HEK293 (cell line): ENCODE measurements at regions not wholly inside any gene's neighbourhood (a gene's known extent, or its start where the extent isn't known, plus 50 kb on each side); places are given as distances from the start of the nearest gene placed in this dataset.

Experiments used
- CTCF ChIA-PET: fragments of 350-600 bp; formaldehyde crosslinking; extraction: SDS; loops from one replicate; lab custom pipeline; 2021; ENCODE audit warnings: antibody characterized with exemption; lab: Yijun Ruan, JAX
- POLR2A ChIA-PET: fragments of 300-600 bp; formaldehyde crosslinking; extraction: SDS; loops from one replicate; lab custom pipeline; 2020; ENCODE audit warnings: antibody characterized with exemption, inconsistent platforms; lab: Yijun Ruan, JAX
- H3K27ac ChIP-seq: fragments of 200-500 bp; sonication (Bioruptor generic); 2 replicates; pipeline ENCODE4 v1.5.1; 2014; ENCODE audit warnings: low read depth, low read length, control low read depth, inconsistent platforms; ENCODE audit errors: extremely low read depth
- H3K36me3 ChIP-seq, 2 experiments: fragments of 200-500 bp in 1 of 2; sonication (Bioruptor generic) in 1 of 2; 1 replicate in 1 of 2; 2 replicates in 1 of 2; pipeline ENCODE4 v1.5.1; 2014 to 2017; ENCODE audit warnings: inconsistent platforms in 2 of 2, low read length in 2 of 2; ENCODE audit not compliant: control insufficient read depth in 2 of 2, insufficient read depth in 1 of 2
- H3K4me1 ChIP-seq: fragments of 200-500 bp; sonication (Bioruptor generic); 2 replicates; pipeline ENCODE4 v1.5.1; 2014; ENCODE audit warnings: mild to moderate bottlenecking, low read length, inconsistent platforms; ENCODE audit not compliant: control insufficient read depth, insufficient read depth
- H3K4me3 ChIP-seq: 2 replicates; pipeline ENCODE4 v1.5.1; 2011; ENCODE audit warnings: low read depth, mild to moderate bottlenecking, control low read depth, low read length, moderate library complexity
- H3K9me3 ChIP-seq: fragments of 200-500 bp; sonication (Bioruptor generic); 2 replicates; pipeline ENCODE4 v1.5.1; 2014; ENCODE audit warnings: low read depth, low read length, inconsistent platforms; ENCODE audit not compliant: control insufficient read depth, insufficient read depth
- GFI1B ChIP-seq: fragments of 450-650 bp; formaldehyde crosslinking; IDR thresholded peaks from 2 replicates; pipeline ENCODE4 v1.5.1; 2016; ENCODE audit warnings: missing biosample characterization, missing genetic modification characterization
- HOXA7 ChIP-seq: sonication (generic); formaldehyde crosslinking; IDR thresholded peaks from 2 replicates; pipeline ENCODE4 v1.8.1; 2022; ENCODE audit warnings: missing genetic modification reagents, borderline replicate concordance
- IKZF3 ChIP-seq: fragments of 450-650 bp; IDR thresholded peaks from 2 replicates; pipeline ENCODE4 v1.5.0; 2018; ENCODE audit warnings: missing biosample characterization, mild to moderate bottlenecking, missing genetic modification characterization, moderate library complexity
- MEIS1 ChIP-seq: sonication (generic); formaldehyde crosslinking; IDR thresholded peaks from 2 replicates; pipeline ENCODE4 v1.8.1; 2022; ENCODE audit warnings: missing genetic modification reagents, mild to moderate bottlenecking, borderline replicate concordance
- PRDM1 ChIP-seq: fragments of 450-650 bp; formaldehyde crosslinking; IDR thresholded peaks from 2 replicates; pipeline ENCODE4; 2016; ENCODE audit warnings: missing biosample characterization, missing genetic modification characterization
- SP7 ChIP-seq: fragments of 450-650 bp; formaldehyde crosslinking; IDR thresholded peaks from 2 replicates; pipeline ENCODE4 v1.5.1; 2016; ENCODE audit warnings: missing biosample characterization, missing genetic modification characterization
- YY2 ChIP-seq: fragments of 450-650 bp; formaldehyde crosslinking; IDR thresholded peaks from 2 replicates; pipeline ENCODE4 v1.5.1; 2016; ENCODE audit warnings: missing biosample characterization, missing genetic modification characterization
- ZNF146 ChIP-seq: fragments of 450-650 bp; formaldehyde crosslinking; IDR thresholded peaks from 2 replicates; pipeline ENCODE4 v1.5.1; 2016; ENCODE audit warnings: missing biosample characterization, missing genetic modification characterization
- ZNF24 ChIP-seq: fragments of 450-650 bp; formaldehyde crosslinking; IDR thresholded peaks from 2 replicates; pipeline ENCODE4 v1.5.1; 2016; ENCODE audit warnings: missing biosample characterization, missing genetic modification characterization
- ZNF366 ChIP-seq: fragments of 450-650 bp; formaldehyde crosslinking; conservative IDR thresholded peaks from 2 replicates; pipeline ENCODE4 v1.5.1; 2016; ENCODE audit warnings: missing biosample characterization, missing genetic modification characterization
- ZNF391 ChIP-seq: fragments of 450-650 bp; formaldehyde crosslinking; IDR thresholded peaks from 2 replicates; pipeline ENCODE4 v1.5.1; 2016; ENCODE audit warnings: low read depth, missing biosample characterization, missing genetic modification characterization, borderline replicate concordance
- ZNF510 ChIP-seq: fragments of 450-650 bp; formaldehyde crosslinking; IDR thresholded peaks from 2 replicates; pipeline ENCODE4 v1.5.1; 2018; ENCODE audit warnings: mild to moderate bottlenecking, missing genetic modification characterization, missing biosample characterization; ENCODE audit not compliant: insufficient replicate concordance
- ZNF514 ChIP-seq: fragments of 450-650 bp; formaldehyde crosslinking; IDR thresholded peaks from 2 replicates; pipeline ENCODE4 v1.5.1; 2016; ENCODE audit warnings: missing biosample characterization, missing genetic modification characterization
- ZNF626 ChIP-seq: fragments of 450-650 bp; sonication (Bioruptor Pico); formaldehyde crosslinking; IDR thresholded peaks from 2 replicates; pipeline ENCODE4 v1.5.1; 2018; ENCODE audit warnings: missing biosample characterization, missing genetic modification characterization, inconsistent platforms
- ZNF777 ChIP-seq: fragments of 450-650 bp; formaldehyde crosslinking; IDR thresholded peaks from 2 replicates; pipeline ENCODE4 v1.5.1; 2017; ENCODE audit warnings: missing biosample characterization, missing genetic modification characterization, borderline replicate concordance
- ZNF791 ChIP-seq: fragments of 450-650 bp; formaldehyde crosslinking; IDR thresholded peaks from 2 replicates; pipeline ENCODE4 v1.5.1; 2016; ENCODE audit warnings: missing biosample characterization, missing genetic modification characterization
- ZNF843 ChIP-seq: fragments of 450-650 bp; formaldehyde crosslinking; IDR thresholded peaks from 2 replicates; pipeline ENCODE4 v1.5.1; 2016; ENCODE audit warnings: missing biosample characterization, missing genetic modification characterization
- TF ChIP-seq, protein P1 (sequence below): fragments of 450-650 bp; formaldehyde crosslinking; IDR thresholded peaks from 2 replicates; pipeline ENCODE4 v1.5.1; 2016; ENCODE audit warnings: missing biosample characterization, missing genetic modification characterization
- TF ChIP-seq, protein P2 (sequence below): fragments of 450-650 bp; formaldehyde crosslinking; IDR thresholded peaks from 2 replicates; pipeline ENCODE4 v1.5.1; 2016; ENCODE audit warnings: missing biosample characterization, missing genetic modification characterization
- TF ChIP-seq, protein P3 (sequence below): fragments of 450-650 bp; formaldehyde crosslinking; IDR thresholded peaks from 2 replicates; pipeline ENCODE4 v1.5.1; 2016; ENCODE audit warnings: missing biosample characterization, missing genetic modification characterization

DNA sequence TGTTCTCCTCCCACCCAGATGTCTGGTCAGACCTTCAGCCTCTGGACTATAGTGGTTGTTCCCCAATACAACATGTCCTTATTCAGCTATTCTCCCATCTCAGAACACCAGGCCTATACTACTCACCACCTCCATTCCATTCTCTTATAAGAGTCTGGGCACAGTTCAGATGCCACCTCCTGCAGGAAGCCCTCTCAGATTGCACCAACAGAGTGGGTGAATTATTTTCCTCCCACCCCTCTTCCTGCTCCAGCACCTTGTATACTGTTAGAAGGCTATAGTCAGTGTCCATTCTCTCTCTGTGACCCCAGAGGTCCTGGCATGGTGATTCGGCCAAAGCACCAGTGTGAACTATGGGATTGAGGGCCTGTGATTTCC, 204.6 kb downstream of the GLI2 start (continued):
- TF ChIP-seq ZNF510 (tag by site-specific recombination) (no peak), PRDM1 (tag by site-specific recombination) (no peak), ZNF777 (tag by site-specific recombination) (no peak)

DNA sequence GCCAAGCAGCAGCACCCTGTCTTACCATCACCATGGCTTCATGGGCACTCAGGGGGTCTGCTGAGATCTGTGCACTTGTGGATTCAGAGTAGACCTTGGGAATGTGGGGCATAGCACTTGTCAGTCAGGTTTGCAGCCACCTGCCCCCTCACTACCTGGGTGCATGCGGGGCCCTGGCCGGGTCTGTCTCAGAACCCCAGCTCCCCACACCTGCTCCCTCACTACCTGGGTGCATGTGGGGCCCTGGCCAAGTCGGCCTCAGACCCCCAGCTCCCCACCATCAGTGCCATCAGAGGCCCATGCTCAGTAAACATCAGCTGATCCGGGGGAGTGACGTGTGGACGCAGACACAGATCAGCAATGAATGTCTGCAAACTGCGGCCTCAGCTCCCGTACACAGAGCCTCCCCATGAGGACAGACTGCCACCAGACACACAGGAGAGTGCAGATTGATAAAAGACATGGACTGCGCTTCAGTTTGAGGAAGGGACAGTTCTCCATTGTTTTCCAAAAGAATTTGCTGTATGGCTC, 205.1 kb downstream of the GLI2 start:
- Histone ChIP-seq H3K36me3 (peaks cover 0 to 8% of the 10 kb centered on the region in 2 experiments; a peak in 1 of 3 replicates), H3K4me1 (peaks cover 16% of the 10 kb centered on the region), H3K9me3 (no peaks in the 10 kb centered on the region), H3K27ac (no peak overlapping the region), H3K4me3 (no peak overlapping the region)
- ChIA-PET CTCF (interaction anchor here (0.5 to 1.1 kb wide), 5 partner anchors 18 to 1344 kb away, joined by 3 read pairs; partner anchors contain the start of gene GLI2), POLR2A (no interaction called here)
- TF ChIP-seq ZNF391 (tag by site-specific recombination) (no peak), ZNF514 (no peak), YY2 (tag by site-specific recombination) (no peak), ZNF146 (no peak), IKZF3 (tag by site-specific recombination) (no peak)

DNA sequence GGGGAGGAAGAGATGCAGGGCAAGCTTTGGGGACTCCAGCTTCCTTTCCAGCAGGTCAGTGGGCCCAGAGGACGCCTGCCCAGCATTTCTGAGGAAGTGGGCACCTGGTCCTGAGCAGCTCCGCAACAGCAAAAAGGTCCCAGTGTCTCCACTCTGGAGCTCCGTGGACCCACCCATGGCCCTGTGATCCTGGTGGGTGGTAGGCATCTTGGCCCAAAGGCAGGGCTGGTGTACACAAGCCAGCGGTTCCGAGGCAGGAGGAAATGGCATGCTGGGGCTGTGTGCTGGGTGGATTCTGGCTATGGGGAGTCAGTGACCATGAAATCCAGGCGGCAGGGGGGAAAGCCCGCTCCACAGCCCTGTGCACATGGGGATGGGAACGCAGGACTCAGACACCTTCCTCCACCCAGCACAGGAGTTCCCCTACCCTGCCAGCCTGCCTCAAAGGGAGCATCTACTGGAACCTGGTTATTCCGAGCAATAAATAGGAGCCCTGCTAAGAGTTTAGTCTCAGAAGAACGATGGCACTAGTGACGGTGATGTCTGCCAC, 206.0 kb downstream of the GLI2 start:
- ChIA-PET POLR2A (no interaction called here), CTCF (interaction anchor here (0.8 to 1.1 kb wide), 2 partner anchors 205 to 356 kb away, joined by 3 read pairs; partner anchors contain the start of gene GLI2)
- Histone ChIP-seq H3K9me3 (no peaks in the 10 kb centered on the region), H3K4me3 (no peak overlapping the region), H3K36me3 (peaks cover 0 to 8% of the 10 kb centered on the region in 2 experiments; a peak in 1 of 3 replicates), H3K4me1 (peaks cover 12% of the 10 kb centered on the region), H3K27ac (no peak overlapping the region)
- TF ChIP-seq, protein P1, sequence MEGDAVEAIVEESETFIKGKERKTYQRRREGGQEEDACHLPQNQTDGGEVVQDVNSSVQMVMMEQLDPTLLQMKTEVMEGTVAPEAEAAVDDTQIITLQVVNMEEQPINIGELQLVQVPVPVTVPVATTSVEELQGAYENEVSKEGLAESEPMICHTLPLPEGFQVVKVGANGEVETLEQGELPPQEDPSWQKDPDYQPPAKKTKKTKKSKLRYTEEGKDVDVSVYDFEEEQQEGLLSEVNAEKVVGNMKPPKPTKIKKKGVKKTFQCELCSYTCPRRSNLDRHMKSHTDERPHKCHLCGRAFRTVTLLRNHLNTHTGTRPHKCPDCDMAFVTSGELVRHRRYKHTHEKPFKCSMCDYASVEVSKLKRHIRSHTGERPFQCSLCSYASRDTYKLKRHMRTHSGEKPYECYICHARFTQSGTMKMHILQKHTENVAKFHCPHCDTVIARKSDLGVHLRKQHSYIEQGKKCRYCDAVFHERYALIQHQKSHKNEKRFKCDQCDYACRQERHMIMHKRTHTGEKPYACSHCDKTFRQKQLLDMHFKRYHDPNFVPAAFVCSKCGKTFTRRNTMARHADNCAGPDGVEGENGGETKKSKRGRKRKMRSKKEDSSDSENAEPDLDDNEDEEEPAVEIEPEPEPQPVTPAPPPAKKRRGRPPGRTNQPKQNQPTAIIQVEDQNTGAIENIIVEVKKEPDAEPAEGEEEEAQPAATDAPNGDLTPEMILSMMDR (tag by site-specific recombination): no peak
- TF ChIP-seq ZNF514: no peak
- no peak for TF ChIP-seq SP7 (tag by site-specific recombination)

DNA sequence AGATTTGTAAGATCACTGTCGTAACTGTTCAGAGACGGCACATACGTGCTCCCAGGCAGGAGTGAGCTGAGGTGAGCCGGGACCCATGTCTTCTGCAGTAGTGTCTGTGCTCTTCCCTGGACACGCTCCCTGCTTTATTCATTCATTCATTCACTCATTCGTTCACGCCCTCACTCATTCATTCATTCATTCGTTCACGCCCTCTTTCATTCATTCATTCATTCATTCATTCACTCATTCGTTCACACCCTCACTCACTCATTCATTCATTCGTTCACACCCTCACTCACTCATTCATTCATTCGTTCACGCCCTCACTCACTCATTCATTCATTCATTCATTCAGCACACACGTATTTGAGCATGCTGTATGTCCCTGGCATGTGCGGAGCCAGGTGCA, 207.0 kb downstream of the GLI2 start:
- no peak for TF ChIP-seq ZNF626 (tag by site-specific recombination)
- no peak for TF ChIP-seq HOXA7 (CRISPR knock-in tag)
- no peak for TF ChIP-seq GFI1B (tag by site-specific recombination)
- TF ChIP-seq, protein P2, sequence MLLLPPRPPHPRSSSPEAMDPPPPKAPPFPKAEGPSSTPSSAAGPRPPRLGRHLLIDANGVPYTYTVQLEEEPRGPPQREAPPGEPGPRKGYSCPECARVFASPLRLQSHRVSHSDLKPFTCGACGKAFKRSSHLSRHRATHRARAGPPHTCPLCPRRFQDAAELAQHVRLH: no peak
- TF ChIP-seq ZNF366: peak; percentile 38; the same call in 1 of the 2 replicates
- TF ChIP-seq MEIS1 (CRISPR knock-in tag): no peak
- TF ChIP-seq ZNF843 (tag by site-specific recombination): no peak
- TF ChIP-seq ZNF791 (tag by site-specific recombination): no peak
- TF ChIP-seq ZNF24 (tag by site-specific recombination): 0 out of 2 replicates have a peak, but pooled peaks have one; percentile 77
- TF ChIP-seq, protein P3, sequence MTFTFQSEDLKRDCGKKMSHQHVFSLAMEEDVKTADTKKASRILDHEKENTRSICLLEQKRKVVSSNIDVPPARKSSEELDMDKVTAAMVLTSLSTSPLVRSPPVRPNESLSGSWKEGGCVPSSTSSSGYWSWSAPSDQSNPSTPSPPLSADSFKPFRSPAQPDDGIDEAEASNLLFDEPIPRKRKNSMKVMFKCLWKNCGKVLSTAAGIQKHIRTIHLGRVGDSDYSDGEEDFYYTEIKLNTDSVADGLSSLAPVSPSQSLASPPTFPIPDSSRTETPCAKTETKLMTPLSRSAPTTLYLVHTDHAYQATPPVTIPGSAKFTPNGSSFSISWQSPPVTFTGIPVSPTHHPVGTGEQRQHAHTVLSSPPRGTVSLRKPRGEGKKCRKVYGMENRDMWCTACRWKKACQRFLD (tag by site-specific recombination): no peak
- Histone ChIP-seq H3K4me3 (no peak overlapping the region), H3K36me3 (peaks cover 0 to 8% of the 10 kb centered on the region in 2 experiments; a peak in 1 of 3 replicates), H3K27ac (no peak overlapping the region), H3K9me3 (no peaks in the 10 kb centered on the region), H3K4me1 (peaks cover 6% of the 10 kb centered on the region)
- ChIA-PET POLR2A (no interaction called here), CTCF (no interaction called here)
